ENCODE measurements at regions not wholly inside any gene's neighbourhood (a gene's known extent, or its start where the extent isn't known, plus 50 kb on each side); places are given as distances from the start of the nearest gene placed in this dataset.

DNA sequence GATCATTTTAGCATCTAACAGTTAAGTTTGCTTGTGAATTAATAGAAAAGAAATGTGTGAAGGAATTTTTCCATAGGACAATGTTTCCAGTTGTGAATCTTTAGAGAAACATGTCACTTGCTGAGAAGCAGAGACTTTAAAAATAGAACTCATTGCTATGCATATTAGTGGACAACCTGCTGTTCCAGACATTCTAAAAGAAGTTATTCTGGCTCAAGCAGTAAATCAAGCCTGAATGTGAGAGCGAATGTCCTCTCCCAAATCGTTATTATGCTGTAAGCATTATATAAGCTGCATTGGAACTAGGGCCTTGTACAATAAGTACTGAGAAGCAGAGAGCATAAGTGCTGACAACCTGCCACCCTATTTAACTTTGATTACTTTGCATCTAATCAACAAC, 990.9 kb downstream of the PLOD2 start:
- TF ChIP-seq, protein P1, sequence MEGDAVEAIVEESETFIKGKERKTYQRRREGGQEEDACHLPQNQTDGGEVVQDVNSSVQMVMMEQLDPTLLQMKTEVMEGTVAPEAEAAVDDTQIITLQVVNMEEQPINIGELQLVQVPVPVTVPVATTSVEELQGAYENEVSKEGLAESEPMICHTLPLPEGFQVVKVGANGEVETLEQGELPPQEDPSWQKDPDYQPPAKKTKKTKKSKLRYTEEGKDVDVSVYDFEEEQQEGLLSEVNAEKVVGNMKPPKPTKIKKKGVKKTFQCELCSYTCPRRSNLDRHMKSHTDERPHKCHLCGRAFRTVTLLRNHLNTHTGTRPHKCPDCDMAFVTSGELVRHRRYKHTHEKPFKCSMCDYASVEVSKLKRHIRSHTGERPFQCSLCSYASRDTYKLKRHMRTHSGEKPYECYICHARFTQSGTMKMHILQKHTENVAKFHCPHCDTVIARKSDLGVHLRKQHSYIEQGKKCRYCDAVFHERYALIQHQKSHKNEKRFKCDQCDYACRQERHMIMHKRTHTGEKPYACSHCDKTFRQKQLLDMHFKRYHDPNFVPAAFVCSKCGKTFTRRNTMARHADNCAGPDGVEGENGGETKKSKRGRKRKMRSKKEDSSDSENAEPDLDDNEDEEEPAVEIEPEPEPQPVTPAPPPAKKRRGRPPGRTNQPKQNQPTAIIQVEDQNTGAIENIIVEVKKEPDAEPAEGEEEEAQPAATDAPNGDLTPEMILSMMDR (IDR thresholded peaks at IDR 0.05; ENCODE audit: insufficient read depth, low read depth, low read length): no peak
- TF ChIP-seq EZH2 (IDR thresholded peaks at IDR 0.05; ENCODE audit: insufficient read depth, low read length): no peak

Measured in astrocyte (in vitro differentiated cells and primary cell).